HG02610 (cell line): ENCODE measurements at regions not wholly inside any gene's neighbourhood (a gene's known extent, or its start where the extent isn't known, plus 50 kb on each side); places are given as distances from the start of the nearest gene placed in this dataset.
"Not testable (repeated sequence)": the region's sequence is repeated elsewhere in the genome, so short reads cannot be mapped to it uniquely, and the experiment has no call there.

Experiments used
- ATAC-seq: cut with Tn5 transposase; IDR thresholded peaks from one replicate; pipeline ENCODE4 v1.9.1; 2021; ENCODE audit warnings: mild to moderate bottlenecking, moderate library complexity; ENCODE audit not compliant: unreplicated experiment

DNA sequence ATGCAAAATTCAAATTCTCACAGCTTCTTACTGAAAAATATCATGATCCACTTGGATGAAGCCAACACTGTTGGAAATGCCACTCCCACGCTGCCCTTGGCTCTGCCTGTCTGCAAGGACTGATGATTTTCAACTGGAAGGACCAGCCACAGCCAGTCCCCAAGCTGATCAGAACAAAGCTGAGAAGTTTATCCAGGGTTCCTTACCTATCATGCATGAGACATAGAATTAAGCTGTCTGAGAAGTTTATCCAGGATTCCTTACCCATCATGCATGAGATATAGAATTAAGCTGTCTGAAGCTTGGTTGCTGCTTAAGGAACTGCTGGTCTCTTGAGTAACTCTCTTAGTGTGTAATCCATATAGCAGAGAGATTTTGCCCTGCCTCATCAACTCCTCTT, 159.8 kb upstream of the TMEM260 start:
- ATAC-seq: no peak

DNA sequence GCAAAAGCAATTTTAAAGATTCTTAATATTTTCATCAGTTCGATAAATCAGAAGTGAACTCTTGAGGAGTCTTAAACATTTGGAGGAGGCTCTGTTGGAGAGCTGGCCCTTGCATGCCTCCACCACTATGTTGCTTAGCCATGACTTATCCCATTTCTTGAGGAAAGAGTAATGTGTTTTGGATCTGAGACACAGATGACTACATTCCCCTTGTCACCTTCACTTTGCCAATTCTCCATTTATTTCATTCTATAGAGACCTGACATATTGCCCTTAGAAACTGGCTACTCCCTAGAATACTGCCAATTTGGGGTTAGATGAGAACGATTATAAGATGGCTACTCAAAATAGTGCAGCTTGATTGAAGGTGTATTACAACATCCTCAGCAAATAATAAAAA, 157.4 kb upstream of the TMEM260 start:
- no peak for ATAC-seq

DNA sequence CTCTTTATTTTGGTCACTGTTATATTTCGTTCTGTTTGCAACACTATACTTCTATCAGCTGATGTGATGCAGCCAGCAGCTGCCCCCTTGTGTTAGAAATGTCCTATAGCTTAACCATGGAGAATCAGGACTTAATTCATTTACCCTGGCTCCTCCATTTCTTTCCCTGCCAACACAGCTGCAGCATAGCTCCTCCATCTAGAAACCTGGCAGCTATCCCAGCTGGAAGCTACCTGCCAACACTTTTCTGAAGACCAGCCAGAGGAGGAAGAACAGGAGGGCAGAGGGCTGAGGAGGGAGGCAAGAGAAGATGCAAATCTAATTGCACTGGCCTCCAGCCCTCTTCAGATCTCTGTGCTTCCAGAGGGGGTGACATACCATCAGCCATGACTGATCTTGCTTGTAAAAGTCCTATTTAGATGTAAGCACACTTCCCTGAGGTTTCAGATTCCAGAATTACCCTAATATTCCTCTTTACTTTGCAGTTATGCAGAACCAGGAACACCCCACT, 156.8 kb upstream of the TMEM260 start:
- no peak for ATAC-seq

DNA sequence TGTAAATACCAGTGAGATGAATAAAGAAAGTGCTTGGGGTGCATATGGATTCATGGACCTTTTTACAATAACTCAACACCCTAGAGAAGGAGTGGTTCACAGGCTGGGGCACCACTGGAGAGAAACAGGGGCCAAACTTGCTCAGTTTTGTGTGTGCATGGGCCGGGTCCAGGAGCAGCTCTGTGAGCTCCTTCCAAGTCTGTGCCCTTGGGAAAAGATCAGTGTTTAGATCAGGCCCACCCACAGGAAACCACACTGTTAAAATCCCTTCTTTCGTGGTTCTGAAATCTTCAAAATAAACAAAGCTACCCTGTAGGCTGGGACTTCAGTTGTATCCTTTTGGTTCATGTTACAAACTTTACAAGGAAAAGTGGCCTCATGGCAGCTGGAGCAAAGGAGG, 156.1 kb upstream of the TMEM260 start:
- no peak for ATAC-seq

- no peak for ATAC-seq
Measured at GRCh38 chr14:56431013-56431412, 148.6 kb upstream of the TMEM260 start.

GRCh38 chr14:56449670-56450213, 129.9 kb upstream of the TMEM260 start:
- no peak for ATAC-seq

- no peak for ATAC-seq
Measured at GRCh38 chr14:56452940-56453339, 126.7 kb upstream of the TMEM260 start.

GRCh38 chr14:56454680-56455079, 124.9 kb upstream of the TMEM260 start:
- not testable (repeated sequence) for ATAC-seq

GRCh38 chr14:56460469-56460868, 119.1 kb upstream of the TMEM260 start:
- no peak for ATAC-seq

DNA sequence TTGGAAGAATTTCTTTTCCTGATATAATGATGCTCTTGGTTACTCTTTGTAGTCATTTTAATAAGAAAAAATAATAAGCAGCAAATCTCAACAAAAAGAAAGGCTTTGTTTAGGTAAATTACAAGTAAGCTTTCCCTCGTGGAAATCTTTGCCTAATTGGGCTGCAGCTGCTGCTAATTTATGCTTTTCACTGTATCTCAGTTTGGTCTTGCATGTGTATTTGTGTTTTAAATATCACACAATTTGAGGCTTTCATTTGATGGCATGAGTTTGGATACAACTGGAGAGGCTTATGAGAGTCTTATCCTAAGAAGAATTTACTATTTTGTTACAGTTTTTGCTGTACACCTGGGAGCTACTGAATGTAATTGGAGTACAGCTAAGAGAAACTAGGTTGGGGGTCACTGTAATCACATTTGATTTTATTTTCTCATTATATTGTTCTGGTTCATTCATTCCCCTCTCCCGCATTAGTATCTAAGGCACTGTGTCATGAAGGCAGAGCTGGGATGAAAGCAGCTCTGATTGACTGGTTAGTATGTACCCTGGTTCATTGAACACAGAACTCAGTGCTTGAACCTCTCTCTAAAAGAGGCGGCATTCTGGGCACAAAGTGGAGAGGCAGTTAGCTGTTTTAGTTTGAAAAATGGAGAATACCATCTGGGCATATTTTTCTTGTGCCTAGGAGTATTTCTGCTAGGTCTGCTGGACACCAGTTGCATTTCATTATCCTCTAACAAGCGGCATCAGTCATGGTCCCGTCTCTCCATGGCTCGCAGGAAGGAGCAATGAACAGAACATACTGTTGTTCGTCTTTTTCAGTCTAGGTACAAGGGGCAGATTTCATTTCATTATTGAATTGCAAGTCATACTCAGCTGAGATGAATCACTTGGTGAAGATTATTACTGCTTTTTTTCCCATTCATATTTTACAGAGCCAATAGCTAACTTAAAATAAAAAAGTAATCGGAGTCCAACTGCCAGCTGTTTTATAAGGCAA, 118.0 kb upstream of the TMEM260 start:
- no peak for ATAC-seq

- ATAC-seq: no peak
Measured at GRCh38 chr14:56463271-56463890, 116.2 kb upstream of the TMEM260 start.

- no peak for ATAC-seq
Measured at GRCh38 chr14:56471056-56471455, 108.5 kb upstream of the TMEM260 start.

- ATAC-seq: peak; percentile 49
Measured at GRCh38 chr14:56474419-56475022, 105.1 kb upstream of the TMEM260 start.

DNA sequence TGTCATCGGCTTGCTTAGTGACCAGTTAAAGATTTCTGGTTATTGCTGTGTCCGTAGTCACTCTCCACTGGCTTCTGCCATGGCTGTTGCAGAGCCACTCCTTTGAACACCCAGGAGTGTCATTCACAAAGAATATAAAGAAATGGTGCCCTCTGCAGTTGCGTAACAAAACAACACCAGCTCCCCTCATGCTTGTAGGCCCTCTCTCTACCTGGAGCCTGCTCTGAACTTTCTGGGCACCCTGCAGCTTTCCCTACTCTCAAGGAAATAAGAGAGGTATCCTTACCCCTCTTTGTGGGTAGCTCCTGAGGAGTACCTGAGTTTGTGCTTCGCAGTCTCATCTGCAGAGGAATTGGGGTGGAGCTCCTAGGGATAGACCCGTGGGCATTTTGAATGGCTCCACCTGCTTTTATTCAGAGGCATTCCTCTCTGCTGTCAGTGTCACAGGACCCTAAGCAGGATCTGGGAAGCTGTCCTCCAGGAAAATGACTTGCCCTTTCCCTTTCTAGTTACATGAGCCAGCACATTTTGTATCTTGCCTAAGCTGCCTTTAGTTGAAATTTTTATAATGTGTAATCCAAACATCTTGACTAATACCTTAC, 97.2 kb upstream of the TMEM260 start:
- no peak for ATAC-seq

DNA sequence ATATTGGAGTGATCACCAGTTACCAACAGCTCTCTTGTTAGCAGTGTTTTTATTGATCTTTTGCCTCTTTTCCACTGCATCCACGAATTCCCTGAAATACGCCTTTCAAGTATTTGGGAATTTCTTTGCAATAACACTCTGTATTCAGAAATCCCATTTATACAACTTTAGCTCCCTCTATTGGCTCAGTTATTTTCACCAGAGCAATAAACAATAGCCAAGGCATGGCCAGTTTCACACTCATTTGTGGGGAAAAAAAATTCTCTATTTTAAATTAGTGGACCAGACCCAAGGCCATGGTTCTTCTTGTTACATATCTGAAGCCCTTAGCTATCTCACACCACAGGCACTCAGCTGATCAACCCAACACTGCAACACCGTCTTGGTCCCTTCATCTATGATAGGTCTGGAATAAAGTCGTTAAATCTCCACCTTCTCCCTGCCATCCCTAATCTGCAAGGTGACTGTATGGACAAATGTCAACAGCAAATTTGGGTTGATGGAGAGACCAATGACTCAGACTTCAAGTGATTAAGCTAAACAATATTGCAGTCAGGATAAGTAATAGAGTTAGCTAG, 92.4 kb upstream of the TMEM260 start:
- no peak for ATAC-seq

DNA sequence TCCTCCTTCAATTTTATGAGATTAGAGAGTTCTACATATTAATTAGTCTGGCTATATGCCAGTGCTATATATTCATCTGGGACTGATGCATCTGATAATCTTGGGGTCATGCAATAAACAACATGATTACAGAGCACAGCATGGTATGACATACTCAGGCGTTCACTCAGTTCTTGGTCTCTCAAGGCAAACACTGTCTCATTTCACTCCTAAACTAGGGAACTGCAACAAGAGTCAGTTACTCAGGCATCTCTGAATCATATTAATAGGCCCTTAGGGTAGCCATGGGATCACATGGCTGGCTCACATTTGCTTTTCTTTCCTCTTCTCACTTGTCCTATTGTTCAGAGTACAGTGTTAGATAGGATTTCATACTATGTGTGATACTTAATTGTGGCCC, 91.8 kb upstream of the TMEM260 start:
- ATAC-seq: no peak

DNA sequence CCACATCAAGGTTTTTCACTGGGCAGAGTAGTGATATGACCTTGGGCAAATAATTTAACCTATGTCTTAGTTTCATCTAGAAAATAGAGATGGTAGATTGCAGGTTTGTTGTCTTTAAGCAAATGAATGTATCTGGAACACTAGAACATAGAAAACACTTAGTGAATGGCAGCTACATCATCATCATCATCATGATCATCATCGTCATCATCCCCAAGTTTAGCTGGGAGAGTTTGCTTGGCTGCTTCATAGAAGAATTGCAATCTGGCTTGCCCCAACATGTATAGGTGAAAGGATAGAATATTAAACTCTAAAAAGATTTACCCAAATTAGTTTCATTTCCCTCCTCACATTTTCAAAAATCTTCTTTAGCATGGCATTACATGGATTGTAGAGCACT, 91.3 kb upstream of the TMEM260 start:
- no peak for ATAC-seq

GRCh38 chr14:56490379-56490778, 89.2 kb upstream of the TMEM260 start:
- no peak for ATAC-seq

DNA sequence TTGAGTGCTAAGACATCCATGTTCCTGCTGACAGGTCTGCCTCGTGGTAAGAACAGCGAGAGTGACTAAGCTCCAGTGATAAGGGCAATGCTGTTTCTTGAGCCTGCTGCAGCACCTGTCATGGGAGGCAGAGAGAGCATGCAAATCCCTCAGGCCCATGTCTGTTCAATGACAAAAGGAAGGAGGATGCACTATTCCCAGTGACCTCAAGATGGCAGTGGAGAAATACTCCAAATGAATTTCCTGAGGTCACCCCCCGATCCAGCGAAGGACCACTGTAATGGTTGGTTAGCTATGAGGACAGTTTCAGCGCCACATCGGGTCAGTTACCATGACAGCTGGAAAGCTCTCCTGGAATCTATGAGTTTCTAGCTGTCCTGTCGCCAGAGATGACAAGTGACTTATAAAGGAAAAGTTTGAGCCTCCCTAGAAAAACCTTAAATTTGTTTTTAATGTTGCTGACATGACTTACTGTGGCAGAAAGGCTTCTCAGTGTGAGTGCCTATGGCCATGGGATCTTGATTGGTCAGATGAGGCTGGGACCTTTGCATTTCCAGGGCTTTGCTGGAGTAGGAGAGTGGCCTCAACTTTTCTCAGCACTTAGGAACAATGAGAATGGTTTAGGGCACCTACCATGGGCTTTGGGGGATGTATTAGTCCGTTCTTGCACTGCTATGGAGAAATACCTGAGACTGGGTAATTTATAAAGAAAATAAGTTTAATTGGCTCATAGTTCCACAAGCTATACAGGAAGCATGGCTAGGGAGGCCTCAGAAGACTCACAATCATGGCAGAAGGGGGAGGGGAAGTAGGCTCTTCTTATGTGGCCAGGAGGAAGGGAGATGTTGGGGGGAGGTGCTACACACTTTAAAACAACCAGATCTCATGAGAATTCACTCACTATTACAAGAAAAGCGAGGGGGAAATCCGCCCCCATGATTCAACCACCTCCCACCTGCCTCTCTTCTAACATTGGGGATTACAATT, 88.0 kb upstream of the TMEM260 start:
- ATAC-seq: no peak
